ENCODE measurements at regions not wholly inside any gene's neighbourhood (a gene's known extent, or its start where the extent isn't known, plus 50 kb on each side); places are given as distances from the start of the nearest gene placed in this dataset.

GRCh38 chr4:174418640-174419212, 103.6 kb downstream of the HPGD start:
- H4K20me1 ChIP-seq (ENCODE audit: insufficient read depth) = no peaks in the 10 kb centered on the region
- H3K4me3 ChIP-seq (ENCODE audit: low read length) = no peak overlapping the region
- H3F3A ChIP-seq (ENCODE audit: insufficient read depth, low read length, poor library complexity, severe bottlenecking) = no peaks in the 10 kb centered on the region
- H3K79me2 ChIP-seq (replicated peaks; ENCODE audit: insufficient read depth, low read length) = no peaks in the 10 kb centered on the region
- no peaks in the 10 kb centered on the region for H3K9me2 ChIP-seq (ENCODE audit: insufficient read depth, low read length)
- H3K36me3 ChIP-seq (ENCODE audit: insufficient read depth, low read length) = no peaks in the 10 kb centered on the region
- H2AFZ ChIP-seq (ENCODE audit: low read depth, low read length) = no peak overlapping the region
- no peak overlapping the region for H3K4me2 ChIP-seq (ENCODE audit: low read length)
- H3K27me3 ChIP-seq (ENCODE audit: insufficient read depth, low read depth, low read length) = no peaks in the 10 kb centered on the region
- no peak overlapping the region for H3K9ac ChIP-seq (ENCODE audit: low read length)
- no peaks in the 10 kb centered on the region for H3K9me3 ChIP-seq (ENCODE audit: low read length)
- no peak for TF ChIP-seq POLR2AphosphoS5 (IDR thresholded peaks at IDR 0.05)
- TF ChIP-seq EP300 (conservative IDR thresholded peaks at IDR 0.05; ENCODE audit: poor library complexity, severe bottlenecking) = no peak
- TF ChIP-seq, protein P1, sequence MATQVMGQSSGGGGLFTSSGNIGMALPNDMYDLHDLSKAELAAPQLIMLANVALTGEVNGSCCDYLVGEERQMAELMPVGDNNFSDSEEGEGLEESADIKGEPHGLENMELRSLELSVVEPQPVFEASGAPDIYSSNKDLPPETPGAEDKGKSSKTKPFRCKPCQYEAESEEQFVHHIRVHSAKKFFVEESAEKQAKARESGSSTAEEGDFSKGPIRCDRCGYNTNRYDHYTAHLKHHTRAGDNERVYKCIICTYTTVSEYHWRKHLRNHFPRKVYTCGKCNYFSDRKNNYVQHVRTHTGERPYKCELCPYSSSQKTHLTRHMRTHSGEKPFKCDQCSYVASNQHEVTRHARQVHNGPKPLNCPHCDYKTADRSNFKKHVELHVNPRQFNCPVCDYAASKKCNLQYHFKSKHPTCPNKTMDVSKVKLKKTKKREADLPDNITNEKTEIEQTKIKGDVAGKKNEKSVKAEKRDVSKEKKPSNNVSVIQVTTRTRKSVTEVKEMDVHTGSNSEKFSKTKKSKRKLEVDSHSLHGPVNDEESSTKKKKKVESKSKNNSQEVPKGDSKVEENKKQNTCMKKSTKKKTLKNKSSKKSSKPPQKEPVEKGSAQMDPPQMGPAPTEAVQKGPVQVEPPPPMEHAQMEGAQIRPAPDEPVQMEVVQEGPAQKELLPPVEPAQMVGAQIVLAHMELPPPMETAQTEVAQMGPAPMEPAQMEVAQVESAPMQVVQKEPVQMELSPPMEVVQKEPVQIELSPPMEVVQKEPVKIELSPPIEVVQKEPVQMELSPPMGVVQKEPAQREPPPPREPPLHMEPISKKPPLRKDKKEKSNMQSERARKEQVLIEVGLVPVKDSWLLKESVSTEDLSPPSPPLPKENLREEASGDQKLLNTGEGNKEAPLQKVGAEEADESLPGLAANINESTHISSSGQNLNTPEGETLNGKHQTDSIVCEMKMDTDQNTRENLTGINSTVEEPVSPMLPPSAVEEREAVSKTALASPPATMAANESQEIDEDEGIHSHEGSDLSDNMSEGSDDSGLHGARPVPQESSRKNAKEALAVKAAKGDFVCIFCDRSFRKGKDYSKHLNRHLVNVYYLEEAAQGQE (IDR thresholded peaks at IDR 0.05; ENCODE audit: borderline replicate concordance) = no peak
- no peak for TF ChIP-seq RAD21 (conservative IDR thresholded peaks at IDR 0.05)
- no peak for TF ChIP-seq EZH2 (IDR thresholded peaks at IDR 0.05; ENCODE audit: borderline replicate concordance, insufficient read depth, low read length, poor library complexity, severe bottlenecking)
- TF ChIP-seq, protein P2, sequence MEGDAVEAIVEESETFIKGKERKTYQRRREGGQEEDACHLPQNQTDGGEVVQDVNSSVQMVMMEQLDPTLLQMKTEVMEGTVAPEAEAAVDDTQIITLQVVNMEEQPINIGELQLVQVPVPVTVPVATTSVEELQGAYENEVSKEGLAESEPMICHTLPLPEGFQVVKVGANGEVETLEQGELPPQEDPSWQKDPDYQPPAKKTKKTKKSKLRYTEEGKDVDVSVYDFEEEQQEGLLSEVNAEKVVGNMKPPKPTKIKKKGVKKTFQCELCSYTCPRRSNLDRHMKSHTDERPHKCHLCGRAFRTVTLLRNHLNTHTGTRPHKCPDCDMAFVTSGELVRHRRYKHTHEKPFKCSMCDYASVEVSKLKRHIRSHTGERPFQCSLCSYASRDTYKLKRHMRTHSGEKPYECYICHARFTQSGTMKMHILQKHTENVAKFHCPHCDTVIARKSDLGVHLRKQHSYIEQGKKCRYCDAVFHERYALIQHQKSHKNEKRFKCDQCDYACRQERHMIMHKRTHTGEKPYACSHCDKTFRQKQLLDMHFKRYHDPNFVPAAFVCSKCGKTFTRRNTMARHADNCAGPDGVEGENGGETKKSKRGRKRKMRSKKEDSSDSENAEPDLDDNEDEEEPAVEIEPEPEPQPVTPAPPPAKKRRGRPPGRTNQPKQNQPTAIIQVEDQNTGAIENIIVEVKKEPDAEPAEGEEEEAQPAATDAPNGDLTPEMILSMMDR (IDR thresholded peaks at IDR 0.05; ENCODE audit: poor library complexity, severe bottlenecking) = no peak
- TF ChIP-seq MXI1 (conservative IDR thresholded peaks at IDR 0.05; ENCODE audit: poor library complexity, severe bottlenecking) = no peak
- TF ChIP-seq SMC3 (conservative IDR thresholded peaks at IDR 0.05; ENCODE audit: poor library complexity) = no peak
- no peak for TF ChIP-seq TAF1 (IDR thresholded peaks at IDR 0.05; ENCODE audit: low read depth)
- H3K27ac ChIP-seq (ENCODE audit: low read length) = no peak overlapping the region

GRCh38 chr4:174408841-174409552, 113.3 kb downstream of the HPGD start:
- Histone ChIP-seq H3K9me3 (ENCODE audit: low read length) (no peaks in the 10 kb centered on the region), H4K20me1 (ENCODE audit: insufficient read depth) (no peaks in the 10 kb centered on the region), H3K36me3 (ENCODE audit: insufficient read depth, low read length) (no peaks in the 10 kb centered on the region), H3K27me3 (ENCODE audit: insufficient read depth, low read depth, low read length) (no peaks in the 10 kb centered on the region), H2AFZ (ENCODE audit: low read depth, low read length) (no peak overlapping the region), H3K9ac (ENCODE audit: low read length) (no peak overlapping the region), H3F3A (ENCODE audit: insufficient read depth, low read length, poor library complexity, severe bottlenecking) (no peaks in the 10 kb centered on the region), H3K4me2 (ENCODE audit: low read length) (no peak overlapping the region), H3K27ac (ENCODE audit: low read length) (no peak overlapping the region), H3K4me3 (ENCODE audit: low read length) (no peak overlapping the region), H3K79me2 (replicated peaks; ENCODE audit: insufficient read depth, low read length) (no peaks in the 10 kb centered on the region), H3K9me2 (ENCODE audit: insufficient read depth, low read length) (no peaks in the 10 kb centered on the region)
- TF ChIP-seq POLR2AphosphoS5 (IDR thresholded peaks at IDR 0.05) (no peak), MXI1 (conservative IDR thresholded peaks at IDR 0.05; ENCODE audit: poor library complexity, severe bottlenecking) (no peak), EZH2 (IDR thresholded peaks at IDR 0.05; ENCODE audit: borderline replicate concordance, insufficient read depth, low read length, poor library complexity, severe bottlenecking) (no peak), RAD21 (conservative IDR thresholded peaks at IDR 0.05) (no peak), SMC3 (conservative IDR thresholded peaks at IDR 0.05; ENCODE audit: poor library complexity) (no peak), TAF1 (IDR thresholded peaks at IDR 0.05; ENCODE audit: low read depth) (no peak), EP300 (conservative IDR thresholded peaks at IDR 0.05; ENCODE audit: poor library complexity, severe bottlenecking) (no peak)
- TF ChIP-seq, protein P2 (IDR thresholded peaks at IDR 0.05; ENCODE audit: poor library complexity, severe bottlenecking) = no peak
- TF ChIP-seq, protein P1 (IDR thresholded peaks at IDR 0.05; ENCODE audit: borderline replicate concordance) = no peak
